Trophoblast cell (in vitro differentiated cells and primary cell): ENCODE measurements at regions not wholly inside any gene's neighbourhood (a gene's known extent, or its start where the extent isn't known, plus 50 kb on each side); places are given as distances from the start of the nearest gene placed in this dataset.

Experiments used
- DNase-seq, 2 donors: peaks; one replicate each; pipeline ENCODE4 v3.0.0-alpha.2; 2016
- H2AFZ ChIP-seq: 2 replicates; pipeline ENCODE4 v1.6.1; 2013; ENCODE audit warnings: low read length, moderate library complexity, mild to moderate bottlenecking; ENCODE audit not compliant: insufficient read depth, poor library complexity
- H2AK5ac ChIP-seq: 2 replicates; pipeline ENCODE4 v1.6.1; 2013; ENCODE audit warnings: mild to moderate bottlenecking, low read length
- H2BK120ac ChIP-seq: 2 replicates; pipeline ENCODE4 v1.6.1; 2013; ENCODE audit warnings: low read length, mild to moderate bottlenecking, moderate library complexity; ENCODE audit not compliant: insufficient read depth, poor library complexity
- H2BK12ac ChIP-seq: 2 replicates; pipeline ENCODE4 v1.6.1; 2013; ENCODE audit warnings: mild to moderate bottlenecking, low read length, moderate library complexity
- H2BK5ac ChIP-seq: 2 replicates; pipeline ENCODE4 v1.6.1; 2013; ENCODE audit warnings: low read length, low read depth, moderate library complexity, mild to moderate bottlenecking; ENCODE audit not compliant: poor library complexity
- H3K14ac ChIP-seq: 2 replicates; pipeline ENCODE4 v1.6.1; 2013; ENCODE audit warnings: mild to moderate bottlenecking, low read length
- H3K18ac ChIP-seq: 2 replicates; pipeline ENCODE4 v1.6.1; 2013; ENCODE audit warnings: mild to moderate bottlenecking, low read length
- H3K23ac ChIP-seq: 2 replicates; pipeline ENCODE4 v1.6.1; 2013; ENCODE audit warnings: low read length
- H3K27ac ChIP-seq: 2 replicates; pipeline ENCODE4 v1.5.1; 2013; ENCODE audit warnings: low read depth, mild to moderate bottlenecking, inconsistent platforms, low read length, moderate library complexity
- H3K27me3 ChIP-seq: 2 replicates; pipeline ENCODE4 v1.6.1; 2013; ENCODE audit warnings: inconsistent platforms, mild to moderate bottlenecking, low read length, moderate library complexity; ENCODE audit not compliant: insufficient read depth
- H3K36me3 ChIP-seq, 2 experiments: 1 replicate in 1 of 2; 2 replicates in 1 of 2; pipeline ENCODE4 v1.6.1; 2013; ENCODE audit warnings: low read length in 2 of 2, mild to moderate bottlenecking in 2 of 2, moderate library complexity in 1 of 2; ENCODE audit not compliant: insufficient read depth in 2 of 2, control insufficient read depth in 1 of 2
- H3K4ac ChIP-seq: 2 replicates; pipeline ENCODE4 v1.6.1; 2013; ENCODE audit warnings: low read depth, mild to moderate bottlenecking, low read length, moderate library complexity
- H3K4me1 ChIP-seq, 2 experiments: 1 replicate in 1 of 2; 2 replicates in 1 of 2; pipeline ENCODE4 v1.6.1; 2013; ENCODE audit warnings: low read length in 2 of 2, mild to moderate bottlenecking in 2 of 2, moderate library complexity in 1 of 2; ENCODE audit not compliant: insufficient read depth in 2 of 2, control insufficient read depth in 1 of 2
- H3K4me2 ChIP-seq: 2 replicates; pipeline ENCODE4 v1.6.1; 2013; ENCODE audit warnings: inconsistent platforms, mild to moderate bottlenecking, low read length, moderate library complexity
- H3K4me3 ChIP-seq: 2 replicates; pipeline ENCODE4 v1.5.1; 2013; ENCODE audit warnings: mild to moderate bottlenecking, low read depth, low read length, inconsistent platforms
- H3K79me1 ChIP-seq: one replicate; pipeline ENCODE4 v1.6.1; 2013; ENCODE audit warnings: low read length
- H3K79me2 ChIP-seq: 2 replicates; pipeline ENCODE4 v1.6.1; 2013; ENCODE audit warnings: low read length, mild to moderate bottlenecking; ENCODE audit not compliant: control insufficient read depth, insufficient read depth, poor library complexity
- H3K9ac ChIP-seq: 2 replicates; pipeline ENCODE4 v1.6.1; 2013; ENCODE audit warnings: mild to moderate bottlenecking, low read length
- H3K9me3 ChIP-seq: 2 replicates; pipeline ENCODE4 v1.6.1; 2013; ENCODE audit warnings: low read depth, mild to moderate bottlenecking, control low read depth, inconsistent platforms, low read length; ENCODE audit not compliant: insufficient read depth
- H4K12ac ChIP-seq: 2 replicates; pipeline ENCODE4 v1.6.1; 2013; ENCODE audit warnings: low read depth, mild to moderate bottlenecking, low read length, moderate library complexity
- H4K8ac ChIP-seq: 2 replicates; pipeline ENCODE4 v1.6.1; 2013; ENCODE audit warnings: low read depth, mild to moderate bottlenecking, low read length, moderate library complexity
- H4K91ac ChIP-seq: one replicate; pipeline ENCODE4 v1.6.1; 2013; ENCODE audit warnings: low read depth, mild to moderate bottlenecking, low read length, moderate library complexity
- WGBS: extraction: QIAGEN DNeasy Blood & Tissue Kit; methylation state at CpG from one replicate; pipeline ENCODE4 v1.1.7; 2013; ENCODE audit warnings: missing lambda C conversion rate; ENCODE audit not compliant: insufficient read length, insufficient coverage; ENCODE audit errors: extremely low coverage; 5-methylcytosine and 5-hydroxymethylcytosine counted together

DNA sequence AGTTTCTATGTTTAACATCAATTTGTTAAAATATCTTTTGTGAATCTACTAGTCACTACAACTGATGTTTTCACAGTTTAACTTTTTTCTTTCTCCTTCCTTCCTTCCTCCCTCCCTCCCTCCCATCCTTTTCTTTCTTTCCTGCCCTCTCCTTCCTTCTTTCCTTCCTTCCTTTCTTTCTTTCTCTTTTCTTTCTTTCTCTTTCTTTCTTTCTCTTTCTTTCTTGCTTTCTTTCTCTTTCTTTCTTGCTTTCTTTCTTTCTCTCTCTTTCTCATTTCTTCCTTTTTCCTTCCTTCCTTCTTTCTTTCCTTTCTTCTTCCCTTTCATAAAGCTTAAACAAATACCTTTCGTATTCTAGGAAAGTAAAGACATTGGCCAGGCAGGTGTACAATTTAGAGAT lies 2083.0 kb upstream of the CELF4 start:
- no peak for DNase-seq
- Histone ChIP-seq H3K79me1 (no peaks in the 10 kb centered on the region), H3K4me2 (no peak overlapping the region), H3K27ac (no peak overlapping the region), H2AFZ (no peak overlapping the region), H3K4me3 (no peak overlapping the region), H4K91ac (no peak overlapping the region), H3K4ac (no peak overlapping the region), H2BK120ac (no peak overlapping the region), H3K27me3 (no peaks in the 10 kb centered on the region), H4K12ac (no peak overlapping the region), H2BK12ac (no peak overlapping the region), H3K36me3 (no peaks in the 10 kb centered on the region), H2BK5ac (no peak overlapping the region), H3K4me1 (no peaks in the 10 kb centered on the region), H3K9ac (no peak overlapping the region), H3K23ac (no peak overlapping the region), H4K8ac (no peak overlapping the region), H3K9me3 (no peaks in the 10 kb centered on the region), H3K18ac (no peak overlapping the region), H3K14ac (no peak overlapping the region), H2AK5ac (no peak overlapping the region), H3K79me2 (no peaks in the 10 kb centered on the region)
- no CpG with 5 or more reads among the region's 1 CpG for WGBS

DNA sequence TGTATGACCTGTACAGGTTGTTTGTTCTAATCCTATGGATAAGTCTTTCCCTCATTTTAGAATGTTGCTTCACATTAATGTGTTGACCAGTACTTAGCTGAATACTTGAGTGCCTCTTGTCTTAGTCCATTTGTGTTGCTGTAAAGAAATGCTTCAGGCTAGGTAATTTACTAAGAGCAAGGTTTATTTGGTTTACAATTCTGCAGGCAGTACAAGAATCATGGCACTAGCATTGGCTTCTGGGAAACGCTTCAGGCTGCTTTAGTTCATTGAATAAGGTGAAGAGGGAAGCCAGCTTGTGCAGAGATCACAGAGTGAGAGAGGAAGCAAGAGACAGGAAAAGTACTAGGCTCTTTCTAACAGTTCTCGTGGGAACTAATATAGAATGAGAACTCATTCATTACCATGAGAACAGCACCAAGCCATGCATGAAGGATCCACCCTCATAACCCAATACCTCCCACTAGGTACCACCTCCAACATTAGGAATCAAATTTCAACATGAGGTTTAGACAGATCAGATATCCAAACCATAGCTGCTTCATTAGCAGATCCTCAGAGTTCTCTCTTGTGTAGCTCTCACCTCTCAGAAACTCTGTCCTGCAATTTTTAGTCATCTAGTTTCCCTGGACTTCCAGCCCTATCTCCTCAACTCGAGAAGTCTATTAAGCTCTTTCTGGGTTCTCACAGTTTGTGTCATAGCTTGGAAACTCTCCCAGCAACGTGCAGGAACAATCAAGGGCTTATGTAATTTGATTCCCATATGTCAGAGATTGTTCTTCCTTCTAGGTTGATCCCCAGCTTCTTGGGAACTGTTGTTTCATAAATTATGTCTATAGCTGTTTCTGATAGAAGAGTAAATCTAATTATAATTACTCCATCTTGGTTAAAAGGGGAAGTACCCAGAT lies 2082.3 kb upstream of the CELF4 start:
- Histone ChIP-seq H3K18ac (no peak overlapping the region), H3K4me2 (no peak overlapping the region), H3K9me3 (no peaks in the 10 kb centered on the region), H3K27ac (no peak overlapping the region), H2AK5ac (no peak overlapping the region), H3K36me3 (no peaks in the 10 kb centered on the region), H4K91ac (no peak overlapping the region), H3K23ac (no peak overlapping the region), H2BK12ac (no peak overlapping the region), H2AFZ (no peak overlapping the region), H3K79me1 (no peaks in the 10 kb centered on the region), H3K4me3 (no peak overlapping the region), H4K8ac (no peak overlapping the region), H3K14ac (no peak overlapping the region), H4K12ac (no peak overlapping the region), H3K4me1 (no peaks in the 10 kb centered on the region), H3K79me2 (no peaks in the 10 kb centered on the region), H3K4ac (no peak overlapping the region), H3K27me3 (no peaks in the 10 kb centered on the region), H2BK5ac (no peak overlapping the region), H2BK120ac (no peak overlapping the region), H3K9ac (no peak overlapping the region)
- DNase-seq: no peak
- WGBS: no CpG with 5 or more reads among the region's 4 CpGs

DNA sequence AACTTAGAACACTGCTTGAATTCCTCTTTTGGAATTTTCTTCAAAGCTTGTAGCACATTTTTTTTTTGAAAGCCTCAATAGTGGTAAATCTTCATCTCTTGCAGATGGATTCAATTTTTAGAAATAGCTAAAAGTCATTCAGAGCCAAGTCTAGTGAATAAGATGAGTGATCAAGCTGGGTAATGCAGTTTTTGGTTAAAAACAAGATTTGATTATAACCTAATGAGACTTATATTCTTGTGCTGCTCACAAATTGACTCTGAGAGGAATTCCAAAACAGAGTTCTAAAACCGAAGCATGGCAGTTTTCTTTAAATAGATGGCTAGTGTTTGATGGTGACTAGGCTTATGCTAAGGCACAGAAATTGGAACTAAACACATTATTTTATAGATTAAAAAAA lies 2072.6 kb upstream of the CELF4 start:
- Histone ChIP-seq H3K36me3 (no peaks in the 10 kb centered on the region), H3K14ac (no peak overlapping the region), H3K79me1 (no peaks in the 10 kb centered on the region), H2AK5ac (no peak overlapping the region), H3K4me2 (no peak overlapping the region), H3K27me3 (no peaks in the 10 kb centered on the region), H3K79me2 (no peaks in the 10 kb centered on the region), H3K27ac (no peak overlapping the region), H2BK120ac (no peak overlapping the region), H3K18ac (no peak overlapping the region), H4K91ac (no peak overlapping the region), H3K4me1 (no peaks in the 10 kb centered on the region), H3K9ac (no peak overlapping the region), H4K8ac (no peak overlapping the region), H3K4ac (no peak overlapping the region), H2BK12ac (no peak overlapping the region), H3K23ac (no peak overlapping the region), H3K9me3 (no peaks in the 10 kb centered on the region), H3K4me3 (no peak overlapping the region), H2AFZ (no peak overlapping the region), H4K12ac (no peak overlapping the region), H2BK5ac (no peak overlapping the region)
- no peak for DNase-seq
- no CpG with 5 or more reads among the region's 1 CpG for WGBS

DNA sequence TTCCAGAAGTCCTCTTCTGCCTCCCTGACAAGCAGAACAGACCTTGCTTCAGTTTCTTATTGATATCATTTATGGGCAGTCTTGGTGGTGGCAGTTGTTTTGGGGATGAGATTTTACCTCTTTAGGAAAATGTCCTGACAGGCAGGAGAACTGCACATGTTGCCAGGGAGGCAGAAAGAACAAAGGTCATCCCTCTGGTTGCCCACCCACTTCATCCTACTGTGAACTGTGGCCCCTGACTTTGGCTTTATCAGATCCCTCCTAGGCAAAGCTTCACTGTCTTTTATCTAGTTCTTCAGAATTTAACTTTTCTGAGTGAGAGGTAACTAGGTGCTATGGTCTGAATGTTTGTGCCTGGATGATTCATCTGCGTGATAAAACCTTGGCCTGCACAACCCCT lies 2071.3 kb upstream of the CELF4 start:
- H3K9me3 ChIP-seq: no peaks in the 10 kb centered on the region
- no peak overlapping the region for H3K18ac ChIP-seq
- no CpG with 5 or more reads among the region's 1 CpG for WGBS
- no peaks in the 10 kb centered on the region for H3K27me3 ChIP-seq
- H2AK5ac ChIP-seq: no peak overlapping the region
- no peak overlapping the region for H3K4me3 ChIP-seq
- no peak overlapping the region for H3K9ac ChIP-seq
- DNase-seq: no peak
- H2BK5ac ChIP-seq: no peak overlapping the region
- no peak overlapping the region for H2AFZ ChIP-seq
- no peaks in the 10 kb centered on the region for H3K79me2 ChIP-seq
- no peak overlapping the region for H3K23ac ChIP-seq
- no peak overlapping the region for H3K14ac ChIP-seq
- H4K12ac ChIP-seq: no peak overlapping the region
- H3K36me3 ChIP-seq: no peaks in the 10 kb centered on the region
- no peak overlapping the region for H2BK12ac ChIP-seq
- no peak overlapping the region for H4K8ac ChIP-seq
- H3K27ac ChIP-seq: no peak overlapping the region
- H3K4ac ChIP-seq: no peak overlapping the region
- H3K79me1 ChIP-seq: no peaks in the 10 kb centered on the region
- no peak overlapping the region for H3K4me2 ChIP-seq
- no peak overlapping the region for H2BK120ac ChIP-seq
- no peak overlapping the region for H4K91ac ChIP-seq
- no peaks in the 10 kb centered on the region for H3K4me1 ChIP-seq
